Fibroblast of lung (primary cell): ENCODE measurements at regions not wholly inside any gene's neighbourhood (a gene's known extent, or its start where the extent isn't known, plus 50 kb on each side); places are given as distances from the start of the nearest gene placed in this dataset.

ENCODE experiments used
- EZH2 ChIP-seq: IDR thresholded peaks from 2 replicates; pipeline ENCODE4 v1.5.1; 2012; ENCODE audit warnings: low read length, control low read depth, mild to moderate bottlenecking; ENCODE audit errors: missing control alignments
- TF ChIP-seq, protein P1 (sequence below), 2 donors: IDR thresholded peaks in 1 of 2; conservative IDR thresholded peaks in 1 of 2; 1 replicate in 1 of 2; 2 replicates in 1 of 2; pipeline ENCODE4 v1.5.1; 2011 to 2012; ENCODE audit warnings: low read length in 2 of 2, control low read depth in 1 of 2, inconsistent platforms in 1 of 2, low read depth in 1 of 2, mild to moderate bottlenecking in 1 of 2

DNA sequence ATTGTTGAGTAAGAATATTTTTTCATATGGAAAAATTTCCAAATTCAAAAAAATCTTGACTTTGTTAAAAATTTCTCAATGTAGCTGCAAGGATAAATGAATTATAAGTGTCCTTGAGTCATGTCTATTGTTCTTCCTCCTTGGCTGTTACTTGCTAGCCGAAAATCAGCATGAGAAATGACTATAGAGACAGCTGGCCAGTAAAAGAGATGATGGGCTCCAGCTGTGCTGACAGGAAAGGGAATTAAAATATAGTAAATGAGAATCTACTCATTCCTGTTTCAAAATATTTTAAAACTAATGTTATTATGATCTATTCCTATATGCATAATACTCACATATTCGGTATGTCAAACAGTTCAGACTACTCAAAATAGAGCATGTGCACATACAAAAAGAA is 1292.6 kb downstream of the BRINP3 start:
- no peak for TF ChIP-seq EZH2
- TF ChIP-seq, protein P1, sequence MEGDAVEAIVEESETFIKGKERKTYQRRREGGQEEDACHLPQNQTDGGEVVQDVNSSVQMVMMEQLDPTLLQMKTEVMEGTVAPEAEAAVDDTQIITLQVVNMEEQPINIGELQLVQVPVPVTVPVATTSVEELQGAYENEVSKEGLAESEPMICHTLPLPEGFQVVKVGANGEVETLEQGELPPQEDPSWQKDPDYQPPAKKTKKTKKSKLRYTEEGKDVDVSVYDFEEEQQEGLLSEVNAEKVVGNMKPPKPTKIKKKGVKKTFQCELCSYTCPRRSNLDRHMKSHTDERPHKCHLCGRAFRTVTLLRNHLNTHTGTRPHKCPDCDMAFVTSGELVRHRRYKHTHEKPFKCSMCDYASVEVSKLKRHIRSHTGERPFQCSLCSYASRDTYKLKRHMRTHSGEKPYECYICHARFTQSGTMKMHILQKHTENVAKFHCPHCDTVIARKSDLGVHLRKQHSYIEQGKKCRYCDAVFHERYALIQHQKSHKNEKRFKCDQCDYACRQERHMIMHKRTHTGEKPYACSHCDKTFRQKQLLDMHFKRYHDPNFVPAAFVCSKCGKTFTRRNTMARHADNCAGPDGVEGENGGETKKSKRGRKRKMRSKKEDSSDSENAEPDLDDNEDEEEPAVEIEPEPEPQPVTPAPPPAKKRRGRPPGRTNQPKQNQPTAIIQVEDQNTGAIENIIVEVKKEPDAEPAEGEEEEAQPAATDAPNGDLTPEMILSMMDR (conservative IDR thresholded peaks at IDR 0.05 in 1 of 2, IDR thresholded peaks at IDR 0.05 in 1 of 2; ENCODE audit: low read depth in 1 of 2, low read length in 2 of 2), result no peak
